ENCODE measurements at regions not wholly inside any gene's neighbourhood (a gene's known extent, or its start where the extent isn't known, plus 50 kb on each side); places are given as distances from the start of the nearest gene placed in this dataset.
"Not testable (repeated sequence)": the region's sequence is repeated elsewhere in the genome, so short reads cannot be mapped to it uniquely, and the experiment has no call there.

DNA sequence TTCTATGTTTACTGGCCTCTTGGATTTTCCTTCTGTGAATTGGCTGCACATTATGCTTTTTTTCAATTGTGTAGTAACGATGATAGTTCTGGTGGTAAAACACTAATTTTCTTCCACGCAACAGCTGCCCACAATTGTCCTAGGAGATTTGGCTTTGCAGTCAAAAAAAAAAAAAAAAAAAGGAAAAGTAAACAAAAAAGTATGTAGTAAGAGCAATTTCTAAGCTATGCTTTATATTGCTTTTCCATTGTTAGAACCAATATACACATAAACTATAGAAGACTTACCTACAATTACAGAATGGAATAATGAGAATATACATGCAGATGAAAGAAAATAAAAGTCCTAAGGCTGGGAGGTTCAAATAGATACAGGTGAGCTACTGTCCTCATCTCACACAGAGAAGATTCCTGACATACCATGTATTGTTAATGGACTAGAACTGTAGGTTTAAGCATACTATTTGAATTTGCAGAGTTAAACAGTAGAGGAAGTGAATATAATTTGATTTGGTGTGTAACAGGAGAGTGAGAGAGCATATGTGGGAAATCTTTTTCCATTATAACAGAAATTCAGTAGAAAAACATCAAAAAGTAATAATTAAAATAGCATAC lies 976.2 kb downstream of the RAB28 start:
- Mint-ChIP-seq H3K4me1 (ENCODE audit: low read depth) (no peaks in the 10 kb centered on the region), H3K9me3 (peaks cover 8% of the 10 kb centered on the region), H3K4me3 (no peak overlapping the region), H3K27me3 (ENCODE audit: low read depth) (no peaks in the 10 kb centered on the region), H3K36me3 (ENCODE audit: insufficient read depth) (no peaks in the 10 kb centered on the region)
- DNase-seq (no peak), ATAC-seq (no peak)

DNA sequence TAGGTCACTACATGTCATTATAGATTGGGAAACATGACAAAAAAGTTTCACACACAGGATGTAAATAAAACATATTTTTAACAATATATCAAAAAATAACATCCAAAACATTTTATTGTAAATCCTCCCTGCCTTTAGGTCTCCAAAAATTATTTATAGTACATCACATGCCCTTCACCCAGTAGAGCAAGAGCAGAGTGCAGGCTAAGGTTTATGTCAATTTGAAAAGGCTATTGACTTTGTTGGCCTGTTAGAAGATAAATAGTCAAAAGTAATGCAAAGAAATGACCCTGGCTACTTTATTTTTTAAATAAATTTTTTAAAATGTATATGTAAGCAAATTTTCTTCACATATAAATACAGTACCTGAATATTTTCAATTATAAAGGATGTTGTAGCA lies 983.7 kb downstream of the RAB28 start:
- H3K9me3 Mint-ChIP-seq: no peaks in the 10 kb centered on the region
- H3K27me3 Mint-ChIP-seq (ENCODE audit: low read depth): no peaks in the 10 kb centered on the region
- no peaks in the 10 kb centered on the region for H3K36me3 Mint-ChIP-seq (ENCODE audit: insufficient read depth)
- DNase-seq: no peak
- ATAC-seq: no peak
- H3K4me1 Mint-ChIP-seq (ENCODE audit: low read depth): no peaks in the 10 kb centered on the region
- no peak overlapping the region for H3K4me3 Mint-ChIP-seq

DNA sequence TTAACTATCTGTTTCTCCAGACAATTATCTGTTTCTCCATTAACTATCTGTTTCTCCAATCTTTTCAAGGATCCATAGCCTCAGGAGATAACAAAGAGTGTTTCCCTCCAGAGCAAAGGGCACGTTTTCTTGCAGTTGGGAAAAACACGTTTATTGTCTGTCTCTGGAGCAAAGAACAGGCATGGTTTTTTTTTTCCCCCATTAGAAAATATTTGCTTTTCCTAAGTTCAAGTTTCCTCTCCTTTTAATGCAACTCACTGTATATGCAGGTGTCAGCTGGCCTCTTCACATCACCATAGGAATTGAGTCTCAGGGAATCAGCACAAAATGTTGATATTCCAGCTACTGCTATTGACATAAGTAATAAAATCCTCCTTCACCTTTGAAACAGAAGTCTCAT lies 984.4 kb downstream of the RAB28 start:
- H3K27me3 Mint-ChIP-seq (ENCODE audit: low read depth): no peaks in the 10 kb centered on the region

DNA sequence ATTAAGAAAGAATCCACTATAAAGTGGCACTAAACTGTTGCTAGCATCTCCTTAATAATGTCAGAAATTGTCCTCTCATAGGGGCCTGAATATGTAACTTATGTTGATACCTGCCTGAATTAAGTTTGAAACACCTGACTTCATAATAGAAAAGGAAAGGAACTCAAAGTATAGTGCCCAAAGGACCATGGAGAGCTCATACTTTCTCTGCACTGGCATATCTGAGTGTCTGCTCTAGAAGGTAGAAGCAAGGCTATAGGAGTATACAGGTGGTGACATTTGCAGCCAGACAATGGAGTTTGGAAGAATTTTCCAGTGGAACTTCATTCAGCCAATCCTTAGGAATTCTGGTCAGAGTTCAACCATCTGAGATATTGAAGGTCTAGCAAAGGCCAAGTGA lies 988.9 kb downstream of the RAB28 start:
- DNase-seq (no peak), ATAC-seq (no peak)
- no peak overlapping the region for H3K4me3 Mint-ChIP-seq
- H3K36me3 Mint-ChIP-seq (ENCODE audit: insufficient read depth): no peaks in the 10 kb centered on the region
- H3K9me3 Mint-ChIP-seq: peaks cover 8% of the 10 kb centered on the region
- H3K4me1 Mint-ChIP-seq (ENCODE audit: low read depth): no peaks in the 10 kb centered on the region
- no peaks in the 10 kb centered on the region for H3K27me3 Mint-ChIP-seq (ENCODE audit: low read depth)

More for the DNA sequence above, 984.4 kb downstream of the RAB28 start:
- Mint-ChIP-seq H3K36me3 (ENCODE audit: insufficient read depth) (no peaks in the 10 kb centered on the region), H3K4me1 (ENCODE audit: low read depth) (no peaks in the 10 kb centered on the region), H3K4me3 (no peak overlapping the region), H3K9me3 (no peaks in the 10 kb centered on the region)
- DNase-seq (no peak), ATAC-seq (no peak)

DNA sequence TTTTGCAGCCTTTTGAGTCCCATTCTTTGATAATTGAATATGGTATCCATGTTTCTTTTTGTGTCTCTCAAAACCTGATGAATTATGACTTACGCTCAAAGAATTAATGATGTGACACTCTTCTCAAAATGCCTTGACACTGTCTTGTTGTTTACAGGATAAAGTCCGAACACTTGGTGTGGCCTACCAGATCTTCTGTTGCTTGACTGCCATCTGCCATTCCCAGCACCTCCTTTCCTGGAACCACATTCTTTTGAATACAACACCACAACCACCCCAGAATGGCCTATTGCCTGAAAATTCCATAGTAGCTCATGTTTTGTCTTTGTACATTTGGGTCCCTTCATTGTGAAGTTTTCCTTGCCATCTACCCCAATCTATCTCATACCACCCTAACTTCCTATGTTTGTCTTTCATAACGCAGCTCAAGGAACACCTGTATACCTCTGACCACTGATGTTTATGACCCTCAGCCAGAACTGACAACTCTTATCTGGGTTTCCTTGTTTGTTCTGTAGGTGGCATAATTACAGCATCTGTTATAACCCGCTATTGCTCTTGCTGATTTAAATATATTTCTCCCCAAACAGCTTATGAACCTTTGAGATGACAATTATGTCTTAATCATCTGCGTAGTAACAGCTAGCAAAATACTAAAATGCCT lies 991.3 kb downstream of the RAB28 start:
- ATAC-seq (no peak), DNase-seq (no peak)
- Mint-ChIP-seq H3K4me3 (no peak overlapping the region), H3K27me3 (ENCODE audit: low read depth) (no peaks in the 10 kb centered on the region), H3K4me1 (ENCODE audit: low read depth) (no peaks in the 10 kb centered on the region), H3K36me3 (ENCODE audit: insufficient read depth) (no peaks in the 10 kb centered on the region), H3K9me3 (peaks cover 13% of the 10 kb centered on the region)

DNA sequence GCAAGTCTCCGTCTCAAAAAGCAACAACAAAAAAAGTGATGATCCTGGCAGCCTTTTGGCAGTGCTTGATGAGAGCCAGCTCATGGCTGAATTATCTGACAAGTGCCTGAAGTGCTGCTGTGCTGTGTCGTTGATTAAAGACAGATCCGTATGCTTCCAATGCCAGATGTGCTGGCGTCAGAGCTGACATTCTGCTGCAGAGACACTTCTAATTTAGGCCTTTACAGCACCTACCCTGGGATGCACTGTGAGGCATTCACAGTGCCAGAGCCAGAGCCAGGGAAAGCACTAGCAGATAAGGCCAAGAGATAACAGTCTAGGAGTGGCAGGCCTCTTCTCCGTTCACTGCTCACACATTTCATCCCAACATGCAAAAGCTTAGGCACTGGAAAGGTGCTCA lies 995.5 kb downstream of the RAB28 start:
- Mint-ChIP-seq H3K9me3 (peaks cover 17% of the 10 kb centered on the region), H3K27me3 (ENCODE audit: low read depth) (no peaks in the 10 kb centered on the region), H3K4me1 (ENCODE audit: low read depth) (no peaks in the 10 kb centered on the region), H3K36me3 (ENCODE audit: insufficient read depth) (no peaks in the 10 kb centered on the region), H3K4me3 (no peak overlapping the region)
- no peak for DNase-seq
- ATAC-seq: no peak

DNA sequence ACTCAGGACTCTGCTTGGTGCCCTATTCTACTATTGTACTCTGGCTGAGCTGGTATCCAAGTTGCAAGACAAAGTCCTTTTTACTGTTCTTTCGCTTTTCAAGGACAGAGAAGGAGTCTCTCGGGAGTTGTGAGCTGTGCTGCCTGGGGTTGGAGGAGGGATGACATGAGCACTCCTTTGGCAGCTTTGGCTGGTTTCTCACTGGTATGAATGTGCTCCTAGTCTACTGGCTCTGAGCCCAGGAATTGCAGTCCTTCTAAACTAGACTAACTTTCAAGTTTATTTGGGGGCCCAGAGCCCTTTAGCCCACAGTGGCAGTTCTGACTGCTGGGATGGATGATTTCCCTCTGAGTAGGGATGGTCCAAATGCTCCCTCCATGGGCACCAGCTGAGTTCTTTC lies 997.1 kb downstream of the RAB28 start:
- H3K9me3 Mint-ChIP-seq: peaks cover 14% of the 10 kb centered on the region
- DNase-seq (no peak), ATAC-seq (no peak)
- H3K4me1 Mint-ChIP-seq (ENCODE audit: low read depth): no peaks in the 10 kb centered on the region
- no peaks in the 10 kb centered on the region for H3K36me3 Mint-ChIP-seq (ENCODE audit: insufficient read depth)
- H3K27me3 Mint-ChIP-seq (ENCODE audit: low read depth): no peaks in the 10 kb centered on the region
- no peak overlapping the region for H3K4me3 Mint-ChIP-seq

DNA sequence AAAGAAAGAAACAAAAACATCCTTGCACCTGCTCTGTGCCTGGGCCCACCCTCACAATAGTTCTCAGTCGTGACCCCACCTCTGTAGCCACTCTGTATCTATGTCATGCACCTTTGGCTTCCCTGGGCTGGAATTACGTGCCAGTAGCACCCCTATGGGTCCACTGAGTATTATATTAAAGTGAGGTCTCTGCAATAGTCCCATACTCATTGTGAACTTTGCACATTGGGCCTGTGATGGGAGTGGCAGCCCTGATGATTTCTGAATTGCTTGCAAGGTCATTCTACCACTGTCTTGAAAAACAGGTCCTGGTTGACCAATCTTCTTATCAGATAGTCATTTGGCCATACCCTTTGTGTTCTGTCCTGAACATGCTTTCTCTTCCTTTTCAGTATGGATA lies 1012.1 kb downstream of the RAB28 start:
- no peak for DNase-seq
- Mint-ChIP-seq H3K27me3 (ENCODE audit: low read depth) (no peaks in the 10 kb centered on the region), H3K9me3 (peaks cover 8% of the 10 kb centered on the region), H3K4me3 (no peak overlapping the region), H3K36me3 (ENCODE audit: insufficient read depth) (no peaks in the 10 kb centered on the region), H3K4me1 (ENCODE audit: low read depth) (no peaks in the 10 kb centered on the region)
- no peak for ATAC-seq

DNA sequence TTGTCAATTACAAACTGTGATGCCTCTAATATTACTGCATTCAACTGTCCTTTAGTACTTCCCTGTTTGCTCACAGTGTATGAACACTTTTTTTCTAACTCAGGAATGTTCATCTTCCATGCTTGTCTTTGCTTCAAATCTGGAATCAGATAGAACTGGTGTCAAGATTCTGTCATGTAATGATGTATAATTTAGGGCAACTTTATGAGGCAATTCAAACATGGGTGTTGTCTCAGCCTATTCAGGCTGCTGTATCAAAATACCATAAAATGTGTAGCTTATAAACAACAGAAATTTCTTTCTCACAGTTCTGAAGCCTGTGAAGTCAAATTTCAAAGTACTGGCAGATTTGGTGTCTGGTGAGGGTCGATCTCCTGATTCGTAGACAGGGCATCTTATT lies 1012.9 kb downstream of the RAB28 start:
- Mint-ChIP-seq H3K4me3 (no peak overlapping the region), H3K9me3 (peaks cover 8% of the 10 kb centered on the region), H3K36me3 (ENCODE audit: insufficient read depth) (no peaks in the 10 kb centered on the region), H3K27me3 (ENCODE audit: low read depth) (no peaks in the 10 kb centered on the region), H3K4me1 (ENCODE audit: low read depth) (no peaks in the 10 kb centered on the region)
- ATAC-seq (no peak), DNase-seq (no peak)

DNA sequence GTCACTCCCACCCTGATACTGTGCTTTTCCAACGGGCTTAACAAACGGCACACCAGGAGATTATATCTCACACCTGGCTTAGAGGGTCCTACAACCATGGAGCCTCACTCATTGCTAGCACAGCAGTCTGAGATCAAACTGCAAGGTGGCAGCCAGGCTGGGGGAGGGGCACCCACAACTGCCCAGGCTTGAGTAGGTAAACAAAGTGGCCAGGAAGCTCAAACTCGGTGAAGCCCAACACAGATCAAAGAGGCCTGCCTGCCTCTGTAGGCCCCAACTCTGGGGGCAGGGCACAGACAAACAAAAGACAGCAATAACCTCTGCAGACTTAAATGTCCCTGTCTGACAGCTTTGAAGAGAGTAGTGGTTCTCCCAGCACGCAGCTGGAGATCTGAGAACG lies 1022.6 kb downstream of the RAB28 start:
- not testable (repeated sequence) for ATAC-seq; DNase-seq; H3K4me1 Mint-ChIP-seq (ENCODE audit: low read depth); H3K36me3 Mint-ChIP-seq (ENCODE audit: insufficient read depth); H3K27me3 Mint-ChIP-seq (ENCODE audit: low read depth); H3K4me3 Mint-ChIP-seq
- H3K9me3 Mint-ChIP-seq: peaks cover 13% of the 10 kb centered on the region

DNA sequence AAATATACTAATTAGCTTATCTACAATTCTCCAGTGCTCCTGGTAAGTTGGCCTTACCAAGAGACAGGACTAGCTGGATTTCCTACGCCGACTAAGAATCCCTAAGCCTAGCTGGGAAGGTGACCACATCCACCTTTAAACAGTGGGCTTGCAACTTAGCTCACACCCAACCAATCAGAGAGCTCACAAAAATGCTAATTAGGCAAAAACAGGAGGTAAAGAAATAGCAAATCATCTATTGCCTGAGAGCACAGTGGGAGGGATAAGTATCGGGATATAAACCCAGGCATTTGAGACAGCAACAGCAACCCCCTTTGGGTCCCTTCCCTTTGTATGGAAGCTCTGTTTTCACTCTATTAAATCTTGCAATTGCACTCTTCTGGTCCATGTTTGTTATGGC lies 1025.0 kb downstream of the RAB28 start:
- Mint-ChIP-seq H3K4me1 (ENCODE audit: low read depth) (no peaks in the 10 kb centered on the region), H3K9me3 (peaks cover 12% of the 10 kb centered on the region), H3K4me3 (no peak overlapping the region)

DNA sequence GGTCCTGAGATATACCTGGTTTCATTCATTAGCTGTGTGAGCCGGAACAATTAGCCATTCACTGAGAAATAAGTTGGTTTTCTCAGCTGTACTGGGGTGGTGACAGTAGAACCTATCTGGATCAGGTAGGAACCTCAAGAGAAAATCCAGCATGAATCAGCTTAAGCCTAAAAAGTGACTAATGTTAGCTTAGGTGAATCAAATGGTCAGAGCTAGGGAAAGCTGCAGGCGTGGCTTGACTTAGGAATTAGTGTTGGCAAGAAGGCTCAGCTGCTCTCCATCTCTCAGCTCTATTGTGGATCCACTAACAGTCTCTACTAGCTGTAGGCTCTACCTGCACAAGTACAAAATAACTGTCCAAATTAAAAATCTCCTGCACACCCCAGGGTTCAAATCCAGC lies 1025.5 kb downstream of the RAB28 start:
- Mint-ChIP-seq H3K9me3 (peaks cover 16% of the 10 kb centered on the region), H3K4me3 (no peak overlapping the region), H3K4me1 (ENCODE audit: low read depth) (no peaks in the 10 kb centered on the region), H3K36me3 (ENCODE audit: insufficient read depth) (no peaks in the 10 kb centered on the region), H3K27me3 (ENCODE audit: low read depth) (no peaks in the 10 kb centered on the region)
- no peak for ATAC-seq
- no peak for DNase-seq

More for the DNA sequence above, 1025.0 kb downstream of the RAB28 start:
- no peak for ATAC-seq
- Mint-ChIP-seq H3K36me3 (ENCODE audit: insufficient read depth) (no peaks in the 10 kb centered on the region), H3K27me3 (ENCODE audit: low read depth) (no peaks in the 10 kb centered on the region)
- DNase-seq: no peak

DNA sequence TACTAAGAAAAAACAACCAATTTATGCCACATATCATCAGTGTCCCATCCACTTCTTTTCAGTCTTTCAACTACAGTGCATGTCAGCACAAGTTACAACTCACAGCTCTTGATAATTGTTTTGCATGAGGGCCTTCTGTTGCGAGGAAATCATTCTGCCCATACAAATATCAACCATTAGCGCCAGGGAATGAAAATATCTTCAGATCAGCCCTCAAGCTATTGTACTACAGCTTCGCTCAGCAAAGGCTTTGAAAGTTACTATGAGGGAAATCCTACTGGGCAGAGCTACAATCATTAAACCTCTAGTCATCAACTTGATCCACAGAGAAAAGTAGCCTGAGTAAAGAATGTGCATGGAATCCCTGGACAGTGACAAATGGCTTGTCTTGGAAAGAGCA lies 1023.6 kb upstream of the HS3ST1 start:
- ATAC-seq (no peak), DNase-seq (no peak)
- Mint-ChIP-seq H3K4me1 (ENCODE audit: low read depth) (no peaks in the 10 kb centered on the region), H3K36me3 (ENCODE audit: insufficient read depth) (no peaks in the 10 kb centered on the region), H3K4me3 (no peak overlapping the region), H3K9me3 (peaks cover 41% of the 10 kb centered on the region), H3K27me3 (ENCODE audit: low read depth) (no peaks in the 10 kb centered on the region)

DNA sequence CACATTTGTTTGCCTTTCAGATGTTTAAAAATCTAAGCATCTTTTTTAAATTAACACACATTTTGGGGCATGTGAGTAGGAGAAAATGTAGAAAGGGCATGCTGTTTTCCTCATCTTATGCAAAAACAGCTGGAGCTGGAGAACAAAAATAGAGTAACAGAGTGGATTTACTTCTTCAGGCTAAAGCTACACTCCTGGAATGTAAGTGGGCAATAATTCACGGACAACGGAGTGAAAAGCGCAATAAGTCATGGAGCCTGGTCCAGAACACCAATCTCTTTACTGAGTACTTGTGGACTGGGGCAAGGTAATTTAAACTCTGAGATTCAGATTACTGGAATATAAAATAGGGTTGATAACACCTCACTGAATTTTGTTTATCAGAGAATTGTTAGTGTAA lies 1018.8 kb upstream of the HS3ST1 start:
- Mint-ChIP-seq H3K9me3 (peaks cover 29% of the 10 kb centered on the region), H3K27me3 (ENCODE audit: low read depth) (no peaks in the 10 kb centered on the region), H3K36me3 (ENCODE audit: insufficient read depth) (no peaks in the 10 kb centered on the region), H3K4me3 (no peak overlapping the region), H3K4me1 (ENCODE audit: low read depth) (no peaks in the 10 kb centered on the region)
- ATAC-seq (no peak), DNase-seq (no peak)

DNA sequence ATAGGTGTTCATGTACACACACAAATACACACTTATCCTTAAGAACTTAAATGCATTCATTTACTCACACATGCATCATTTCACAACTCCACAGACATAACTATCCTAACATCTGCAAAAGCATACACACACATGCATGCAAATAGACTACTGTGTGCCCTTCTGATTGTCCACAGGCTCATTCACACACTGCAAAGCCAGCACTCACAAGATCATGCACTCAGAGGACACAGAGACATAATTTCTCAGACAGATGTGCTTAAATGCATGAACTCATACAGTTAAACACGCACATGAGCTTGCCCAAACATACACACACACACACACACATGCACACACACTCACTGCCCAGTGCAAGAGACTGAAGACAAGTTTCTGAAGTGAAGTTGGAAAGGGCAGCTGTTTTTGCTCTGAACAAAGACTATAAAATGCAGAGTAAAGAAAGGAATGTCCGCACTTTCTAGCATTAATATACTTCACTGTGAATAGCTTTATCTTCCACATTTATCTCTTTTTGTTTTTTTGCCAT lies 1018.0 kb upstream of the HS3ST1 start:
- DNase-seq: no peak
- Mint-ChIP-seq H3K36me3 (ENCODE audit: insufficient read depth) (no peaks in the 10 kb centered on the region), H3K9me3 (peaks cover 27% of the 10 kb centered on the region), H3K4me1 (ENCODE audit: low read depth) (no peaks in the 10 kb centered on the region), H3K27me3 (ENCODE audit: low read depth) (no peaks in the 10 kb centered on the region), H3K4me3 (no peak overlapping the region)
- ATAC-seq: no peak
